ENCODE measurements at regions not wholly inside any gene's neighbourhood (a gene's known extent, or its start where the extent isn't known, plus 50 kb on each side); places are given as distances from the start of the nearest gene placed in this dataset.
"Not testable (repeated sequence)": the region's sequence is repeated elsewhere in the genome, so short reads cannot be mapped to it uniquely, and the experiment has no call there.

DNA sequence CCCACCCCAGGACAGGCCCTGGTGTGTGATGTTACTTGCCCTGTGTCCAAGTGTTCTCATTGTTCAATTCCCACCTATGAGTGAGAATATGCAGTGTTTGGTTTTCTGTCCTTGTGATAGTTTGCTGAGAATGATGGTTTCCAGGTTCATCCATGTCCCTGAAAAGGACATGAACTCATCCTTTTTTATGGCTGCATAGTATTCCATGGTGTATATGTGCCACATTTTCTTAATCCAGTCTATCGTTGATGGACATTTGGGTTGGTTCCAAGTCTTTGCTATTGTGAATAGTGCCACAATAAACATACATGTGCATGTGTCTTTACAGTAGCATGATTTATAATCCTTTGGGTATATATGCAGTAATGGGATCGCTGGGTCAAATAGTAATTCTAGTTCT is 340.2 kb upstream of the MEIS1 start:
- DNase-seq, result not testable (repeated sequence)

- DNase-seq, result no peak
These were observed 341.6 kb upstream of the MEIS1 start for GRCh38 chr2:66093371-66093770.

- no peak for DNase-seq
These were observed 349.9 kb upstream of the MEIS1 start for GRCh38 chr2:66084948-66085590.

GRCh38 chr2:66082581-66082980 is 352.3 kb upstream of the MEIS1 start:
- DNase-seq, result no peak

GRCh38 chr2:66080127-66080526 is 354.8 kb upstream of the MEIS1 start:
- DNase-seq, result no peak

DNA sequence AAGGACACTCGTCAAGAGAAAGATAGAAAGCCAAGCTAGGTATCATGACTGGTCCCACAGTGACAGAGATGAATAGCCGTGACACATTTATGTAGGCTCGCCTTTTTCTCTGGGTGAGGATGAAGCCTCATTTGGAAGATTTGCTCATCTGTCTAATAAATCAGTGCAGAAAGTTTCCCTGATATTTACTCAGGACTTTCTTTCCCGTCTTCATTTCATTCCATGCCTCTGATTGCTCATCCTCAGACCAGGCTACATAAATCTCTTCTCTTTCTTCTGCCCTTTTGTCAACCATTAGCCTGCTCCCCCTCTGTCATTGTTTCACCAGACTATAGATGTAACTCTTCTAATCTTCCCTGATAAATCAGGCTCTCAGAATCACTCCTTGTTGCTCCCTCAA is 361.8 kb upstream of the MEIS1 start:
- no peak for DNase-seq

GRCh38 chr2:66070721-66071602 is 364.0 kb upstream of the MEIS1 start:
- no peak for DNase-seq

DNA sequence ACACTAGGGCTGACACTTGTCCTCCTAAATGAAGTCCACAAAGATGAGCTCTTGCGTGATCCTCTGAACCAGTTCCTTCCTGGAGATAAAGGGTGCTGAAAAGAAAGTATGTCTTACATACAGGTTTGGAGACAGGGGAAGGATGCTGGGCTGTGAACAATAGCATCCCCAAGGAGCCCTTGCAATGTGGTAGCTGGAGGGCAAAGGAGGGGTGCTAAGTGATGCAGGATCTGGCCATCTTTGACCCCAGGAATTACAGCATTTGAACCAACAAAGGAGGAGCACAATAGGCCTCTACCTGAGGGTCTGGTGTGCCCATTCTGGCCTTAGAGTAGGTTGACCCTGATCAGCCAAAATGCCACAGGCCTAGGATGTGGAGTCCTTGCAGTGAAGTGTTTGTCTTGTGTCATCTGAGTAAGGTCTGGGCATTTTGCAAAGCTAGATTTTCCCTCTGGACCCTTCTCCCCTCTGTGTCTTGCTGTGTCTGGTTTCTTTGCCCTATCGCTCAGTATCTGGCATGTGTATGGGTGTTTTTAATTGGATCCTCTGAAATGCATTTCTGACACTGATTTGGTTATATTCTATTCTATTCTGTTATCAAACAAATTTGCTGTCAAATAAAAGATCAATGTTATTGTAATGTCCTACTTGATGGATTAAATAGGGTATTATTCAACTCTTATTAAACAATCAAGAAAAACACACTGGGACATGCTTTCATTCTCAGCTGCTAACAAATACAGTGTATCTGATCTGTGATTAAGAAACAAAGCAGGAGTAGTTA is 364.8 kb upstream of the MEIS1 start:
- no peak for DNase-seq

- no peak for DNase-seq
These were observed 368.9 kb upstream of the MEIS1 start for GRCh38 chr2:66066032-66066431.

DNA sequence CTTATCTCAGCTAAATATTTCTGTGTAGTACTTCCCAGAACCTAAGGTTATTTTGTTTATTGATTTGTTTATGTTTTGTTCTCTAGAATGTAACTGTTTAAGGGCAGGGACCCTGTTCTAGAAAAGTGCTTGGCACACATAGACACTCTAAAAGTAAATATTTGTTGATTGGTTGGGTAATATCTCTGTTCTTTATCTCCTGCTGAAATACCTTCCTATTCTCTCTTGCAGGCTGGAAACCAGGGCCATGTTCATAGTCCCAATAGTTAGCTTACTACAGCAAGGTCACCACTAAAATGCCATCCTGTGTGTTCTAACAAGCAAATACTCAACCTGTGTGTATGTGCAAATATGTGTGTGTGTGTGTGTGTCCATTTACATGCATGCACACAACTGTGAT is 375.6 kb upstream of the MEIS1 start:
- no peak for DNase-seq

DNA sequence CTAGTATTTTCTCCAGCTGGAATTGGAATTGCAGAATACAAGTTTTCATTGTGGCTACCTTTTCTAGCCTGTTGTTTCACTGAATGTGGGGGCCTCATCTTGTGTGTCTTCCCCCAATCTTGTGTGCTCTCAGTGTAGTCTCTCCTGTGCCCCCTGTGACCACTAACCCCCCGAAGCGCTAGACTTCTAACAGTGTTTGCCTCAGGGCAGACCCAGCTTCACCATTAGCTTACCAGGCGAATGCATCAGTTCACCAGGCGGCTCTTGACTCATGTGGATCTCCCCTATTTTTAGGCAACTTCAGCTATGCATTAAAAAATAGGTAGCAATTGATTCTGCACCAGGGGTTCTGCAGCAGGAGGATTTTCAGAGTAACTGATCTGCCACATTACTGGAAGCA is 376.2 kb upstream of the MEIS1 start:
- DNase-seq, result no peak

DNA sequence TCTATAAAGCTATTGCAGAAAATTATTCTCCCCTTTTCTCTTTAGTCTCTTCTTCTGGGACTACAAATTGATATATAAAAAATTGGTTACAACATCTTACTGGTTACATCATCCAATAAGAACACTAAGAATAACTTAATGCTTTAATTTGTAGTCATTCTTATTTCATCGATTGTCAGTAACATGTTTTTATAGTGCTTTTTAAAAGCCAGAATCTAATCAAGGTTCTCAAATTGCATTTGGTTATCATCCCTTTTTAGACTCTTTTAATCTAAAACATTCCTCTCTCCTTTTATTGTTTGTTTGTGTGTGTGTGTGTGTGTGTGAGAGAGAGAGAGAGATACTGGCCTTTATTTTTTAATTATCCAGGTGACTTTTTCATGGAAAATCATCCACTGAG is 377.1 kb upstream of the MEIS1 start:
- no peak for DNase-seq

DNA sequence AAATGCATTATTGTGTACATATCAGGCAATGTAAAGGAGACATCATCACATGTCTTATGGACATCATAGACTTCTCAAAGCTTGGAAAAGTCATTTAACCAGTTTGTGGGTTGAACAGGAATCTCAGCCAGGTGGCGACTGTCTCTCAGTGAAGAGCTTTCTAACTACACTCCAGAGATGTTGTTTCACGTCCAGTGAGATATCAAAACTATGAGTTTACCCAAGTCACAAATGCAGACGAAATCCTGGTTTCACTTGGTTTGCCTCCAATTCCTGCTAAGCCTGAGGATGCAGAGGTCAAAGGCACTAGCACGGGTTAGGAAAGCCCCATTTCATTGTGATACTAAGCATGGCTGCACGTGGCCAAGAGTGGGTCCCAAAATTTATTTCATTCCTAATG is 384.5 kb upstream of the MEIS1 start:
- DNase-seq, result no peak

- DNase-seq, result no peak
These were observed 386.3 kb upstream of the MEIS1 start for GRCh38 chr2:66048667-66049066.

DNA sequence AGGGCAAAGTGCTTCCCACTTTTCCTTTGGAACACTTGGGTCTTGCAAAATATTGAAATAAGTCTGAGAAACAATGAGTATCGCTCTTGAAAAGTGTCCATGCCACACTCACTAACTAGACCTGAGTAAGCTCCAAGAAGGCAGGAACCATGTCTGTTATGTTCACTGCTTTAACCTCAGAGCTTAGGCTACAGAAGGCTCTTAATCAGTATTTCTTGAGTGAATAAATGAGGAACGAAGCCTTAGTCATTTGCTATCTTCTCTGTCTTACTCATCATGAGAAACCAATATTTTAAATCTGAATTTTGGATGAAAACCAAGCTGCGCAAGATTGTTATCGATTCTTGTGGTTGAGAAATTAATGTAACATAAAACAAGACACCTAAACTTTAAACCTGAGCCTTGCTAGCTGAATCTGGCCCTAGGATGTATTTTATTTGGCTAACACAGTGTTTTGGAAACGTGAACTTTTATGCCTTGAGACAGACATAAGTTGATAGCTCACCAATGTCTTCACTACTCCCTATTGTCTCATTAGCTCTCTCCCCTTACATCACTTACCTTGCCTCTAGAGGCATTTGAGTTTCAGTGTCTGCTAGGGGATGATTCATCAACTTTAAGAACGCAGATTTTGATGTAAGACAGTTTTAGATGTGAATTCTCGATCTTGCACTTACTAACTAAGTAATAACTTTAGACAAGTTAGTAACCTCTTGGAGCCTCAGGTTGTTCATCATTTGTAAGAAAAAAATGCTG is 392.8 kb upstream of the MEIS1 start:
- no peak for DNase-seq

GRCh38 chr2:66036948-66037347 is 398.0 kb upstream of the MEIS1 start:
- DNase-seq, result no peak

DNA sequence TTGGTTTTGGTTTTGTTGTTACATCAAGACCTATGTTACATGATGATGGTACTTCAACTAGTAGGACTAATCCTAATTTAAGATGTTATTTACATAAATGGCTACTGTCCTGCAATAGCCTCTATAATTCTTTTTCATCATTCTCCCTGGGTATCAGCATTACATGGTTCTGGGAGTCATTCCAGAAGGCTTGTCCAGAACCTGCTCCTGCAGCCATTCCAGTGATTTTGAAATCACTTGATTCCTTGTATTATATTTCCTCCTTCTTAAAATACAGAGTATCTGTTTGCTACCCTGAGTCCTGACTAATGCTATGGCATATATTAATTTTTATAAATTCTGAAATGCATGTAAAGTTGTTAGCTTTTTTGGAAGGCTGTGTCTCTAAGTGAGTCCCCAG is 400.5 kb upstream of the MEIS1 start:
- DNase-seq, result no peak

GRCh38 chr2:66032226-66032775 is 402.6 kb upstream of the MEIS1 start:
- peak; percentile 52 for DNase-seq

DNA sequence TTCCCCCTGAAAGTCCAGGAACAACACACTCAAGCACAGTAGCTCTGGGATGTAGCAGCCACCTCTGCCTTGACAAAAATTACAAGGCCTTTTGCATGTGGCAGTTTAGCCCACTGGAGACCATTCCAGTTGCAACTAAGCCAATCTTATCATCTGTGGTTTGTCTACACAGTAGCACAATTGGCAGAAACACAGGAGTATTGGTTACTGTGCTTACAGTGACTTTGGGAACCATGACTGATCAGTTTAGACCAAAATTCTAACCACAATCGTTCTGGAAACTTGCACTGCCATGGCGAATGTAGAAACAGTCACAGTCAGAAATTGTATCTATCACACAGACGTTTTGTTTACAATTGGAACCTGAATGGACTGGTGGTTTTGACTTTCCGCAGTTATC is 403.7 kb upstream of the MEIS1 start:
- peak; percentile 21 for DNase-seq

DNA sequence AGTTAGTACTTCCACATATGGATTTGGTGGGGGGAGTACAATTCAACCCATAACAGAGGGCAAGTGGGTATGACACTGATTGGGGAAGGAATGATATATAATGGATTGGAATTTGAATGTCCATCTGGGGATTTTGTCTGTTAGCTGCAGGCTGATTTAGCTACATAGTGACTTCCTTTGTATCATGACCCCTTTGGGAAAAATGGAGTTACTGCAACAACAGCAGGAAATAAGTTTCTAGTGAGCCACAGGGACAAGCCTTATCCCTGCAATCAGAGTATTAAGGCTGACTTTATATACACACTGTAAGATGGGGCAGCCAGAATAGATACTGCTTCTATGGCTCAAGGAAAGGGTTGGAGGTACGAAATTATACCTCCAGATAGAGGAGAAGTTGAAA is 404.4 kb upstream of the MEIS1 start:
- no peak for DNase-seq

- no peak for DNase-seq
These were observed 410.5 kb upstream of the MEIS1 start for GRCh38 chr2:66024391-66024790.

DNA sequence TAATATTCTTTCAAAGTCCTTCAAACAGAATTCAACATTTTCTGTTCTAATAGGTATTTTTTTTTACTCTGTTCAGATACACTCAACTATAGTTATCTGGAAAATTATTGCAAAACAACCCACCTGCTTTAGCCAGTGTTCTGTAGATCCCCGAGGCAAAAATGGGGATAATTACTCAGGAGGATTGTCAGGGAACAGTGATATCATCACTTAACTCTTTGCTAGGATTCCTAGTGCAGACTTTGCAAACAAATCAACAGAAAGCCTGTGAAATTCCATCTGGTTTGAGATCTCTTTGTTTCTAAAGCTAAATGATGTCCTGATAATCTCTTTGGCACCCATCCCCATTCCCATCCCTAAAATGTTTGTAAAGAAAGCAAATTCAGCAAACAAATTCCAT is 413.6 kb upstream of the MEIS1 start:
- DNase-seq, result no peak

GRCh38 chr2:66017763-66018162 is 417.2 kb upstream of the MEIS1 start:
- DNase-seq, result no peak

Measured in femur (tissue), 1 donor.